ENCODE measurements at regions not wholly inside any gene's neighbourhood (a gene's known extent, or its start where the extent isn't known, plus 50 kb on each side); places are given as distances from the start of the nearest gene placed in this dataset.
A peak's percentile ranks its signal among the peaks of the same experiment; 100 is the strongest.
"Not testable (repeated sequence)": the region's sequence is repeated elsewhere in the genome, so short reads cannot be mapped to it uniquely, and the experiment has no call there.

GRCh38 chr9:124126648-124127646 lies 115.4 kb downstream of the LHX2 start:
- peak; percentile 72 for DNase-seq

- DNase-seq, result no peak
These were observed 117.1 kb downstream of the LHX2 start for GRCh38 chr9:124128568-124129166.

- no peak for DNase-seq
These were observed 118.9 kb downstream of the LHX2 start for GRCh38 chr9:124130277-124131075.

- not testable (repeated sequence) for DNase-seq
These were observed 120.0 kb downstream of the LHX2 start for GRCh38 chr9:124131518-124131917.

GRCh38 chr9:124132671-124133147 lies 121.1 kb downstream of the LHX2 start:
- no peak for DNase-seq

GRCh38 chr9:124133727-124134126 lies 122.2 kb downstream of the LHX2 start:
- no peak for DNase-seq

- DNase-seq, result no peak
These were observed 123.0 kb downstream of the LHX2 start for GRCh38 chr9:124134526-124134925.

GRCh38 chr9:124135813-124136365 lies 121.9 kb upstream of the NEK6 start:
- no peak for DNase-seq

GRCh38 chr9:124137009-124137943 lies 120.5 kb upstream of the NEK6 start:
- no peak for DNase-seq

GRCh38 chr9:124137944-124138335 lies 119.8 kb upstream of the NEK6 start:
- no peak for DNase-seq

GRCh38 chr9:124139001-124139400 lies 118.7 kb upstream of the NEK6 start:
- no peak for DNase-seq

GRCh38 chr9:124140941-124141568 lies 116.7 kb upstream of the NEK6 start:
- DNase-seq, result no peak

GRCh38 chr9:124144561-124145123 lies 113.1 kb upstream of the NEK6 start:
- not testable (repeated sequence) for DNase-seq

- DNase-seq, result no peak
These were observed 111.7 kb upstream of the NEK6 start for GRCh38 chr9:124146031-124146561.

GRCh38 chr9:124149992-124150391 lies 107.8 kb upstream of the NEK6 start:
- DNase-seq, result no peak

- no peak for DNase-seq
These were observed 93.9 kb upstream of the NEK6 start for GRCh38 chr9:124163760-124164255.

GRCh38 chr9:124164811-124165210 lies 92.9 kb upstream of the NEK6 start:
- DNase-seq, result no peak

GRCh38 chr9:124174433-124174832 lies 83.3 kb upstream of the NEK6 start:
- DNase-seq, result no peak

GRCh38 chr9:124177522-124177921 lies 80.2 kb upstream of the NEK6 start:
- DNase-seq, result not testable (repeated sequence)

Data from activated naive CD4-positive, alpha-beta T cell treated with anti-CD3 and anti-CD28 coated beads, Interleukin-2, amount 50 U/mL, for 16 hours (primary cell).